IMR-90 (cell line): ENCODE measurements at regions not wholly inside any gene's neighbourhood (a gene's known extent, or its start where the extent isn't known, plus 50 kb on each side); places are given as distances from the start of the nearest gene placed in this dataset.

ENCODE experiments used
- MAFK ChIP-seq: IDR thresholded peaks from 2 replicates; pipeline ENCODE4 v1.6.1; 2012; ENCODE audit warnings: low read depth, low read length, improper control_type of control experiment
- TF ChIP-seq, protein P1 (sequence below): fragments of 150-350 bp; IDR thresholded peaks from 2 replicates; pipeline ENCODE4 v1.6.1; 2016; ENCODE audit warnings: low read depth, mild to moderate bottlenecking, low read length, moderate library complexity, borderline replicate concordance

DNA sequence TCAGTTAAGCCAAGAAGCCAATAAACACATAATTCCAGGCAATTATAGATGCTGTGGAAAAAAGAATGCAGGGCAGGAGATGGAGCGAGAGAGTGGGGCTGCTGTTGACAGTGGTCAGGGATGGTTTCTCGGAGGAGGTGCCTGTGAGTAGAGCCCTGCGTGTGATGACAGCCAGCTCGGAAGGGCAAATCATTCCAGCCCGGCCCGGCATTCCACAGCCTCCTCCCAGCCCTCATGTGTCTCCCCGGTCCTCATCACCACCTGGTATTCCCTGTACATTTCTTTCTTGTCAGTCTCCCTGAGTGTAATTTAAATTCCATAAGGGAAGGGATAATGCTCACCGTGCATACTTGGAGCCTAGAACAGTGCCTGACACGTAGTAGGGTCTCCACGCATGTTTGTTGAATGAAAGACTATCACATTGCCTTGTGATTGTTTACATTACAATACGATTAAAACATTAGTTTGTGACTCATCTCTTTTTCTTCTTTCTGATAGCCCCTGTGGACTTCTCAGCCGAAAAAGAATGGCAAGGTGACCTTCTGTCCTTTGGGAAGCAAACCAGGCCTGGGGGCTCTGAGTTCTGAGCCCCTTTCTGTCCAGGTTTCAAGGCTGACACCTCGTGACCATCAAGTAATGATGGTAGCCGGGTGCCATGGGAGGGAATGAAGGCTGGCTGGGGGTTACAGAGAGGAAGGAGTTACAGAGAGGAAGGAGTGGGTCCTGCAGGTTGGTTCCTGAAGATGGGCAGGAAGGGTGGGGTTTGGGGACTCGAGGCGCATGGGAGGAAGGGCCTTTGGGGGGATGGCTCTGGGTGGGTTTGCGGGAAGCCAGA, 379.5 kb upstream of the SULF2 start:
- no peak for TF ChIP-seq MAFK
- TF ChIP-seq, protein P1, sequence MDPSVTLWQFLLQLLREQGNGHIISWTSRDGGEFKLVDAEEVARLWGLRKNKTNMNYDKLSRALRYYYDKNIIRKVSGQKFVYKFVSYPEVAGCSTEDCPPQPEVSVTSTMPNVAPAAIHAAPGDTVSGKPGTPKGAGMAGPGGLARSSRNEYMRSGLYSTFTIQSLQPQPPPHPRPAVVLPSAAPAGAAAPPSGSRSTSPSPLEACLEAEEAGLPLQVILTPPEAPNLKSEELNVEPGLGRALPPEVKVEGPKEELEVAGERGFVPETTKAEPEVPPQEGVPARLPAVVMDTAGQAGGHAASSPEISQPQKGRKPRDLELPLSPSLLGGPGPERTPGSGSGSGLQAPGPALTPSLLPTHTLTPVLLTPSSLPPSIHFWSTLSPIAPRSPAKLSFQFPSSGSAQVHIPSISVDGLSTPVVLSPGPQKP, result no peak
